ENCODE measurements at regions not wholly inside any gene's neighbourhood (a gene's known extent, or its start where the extent isn't known, plus 50 kb on each side); places are given as distances from the start of the nearest gene placed in this dataset.

DNA sequence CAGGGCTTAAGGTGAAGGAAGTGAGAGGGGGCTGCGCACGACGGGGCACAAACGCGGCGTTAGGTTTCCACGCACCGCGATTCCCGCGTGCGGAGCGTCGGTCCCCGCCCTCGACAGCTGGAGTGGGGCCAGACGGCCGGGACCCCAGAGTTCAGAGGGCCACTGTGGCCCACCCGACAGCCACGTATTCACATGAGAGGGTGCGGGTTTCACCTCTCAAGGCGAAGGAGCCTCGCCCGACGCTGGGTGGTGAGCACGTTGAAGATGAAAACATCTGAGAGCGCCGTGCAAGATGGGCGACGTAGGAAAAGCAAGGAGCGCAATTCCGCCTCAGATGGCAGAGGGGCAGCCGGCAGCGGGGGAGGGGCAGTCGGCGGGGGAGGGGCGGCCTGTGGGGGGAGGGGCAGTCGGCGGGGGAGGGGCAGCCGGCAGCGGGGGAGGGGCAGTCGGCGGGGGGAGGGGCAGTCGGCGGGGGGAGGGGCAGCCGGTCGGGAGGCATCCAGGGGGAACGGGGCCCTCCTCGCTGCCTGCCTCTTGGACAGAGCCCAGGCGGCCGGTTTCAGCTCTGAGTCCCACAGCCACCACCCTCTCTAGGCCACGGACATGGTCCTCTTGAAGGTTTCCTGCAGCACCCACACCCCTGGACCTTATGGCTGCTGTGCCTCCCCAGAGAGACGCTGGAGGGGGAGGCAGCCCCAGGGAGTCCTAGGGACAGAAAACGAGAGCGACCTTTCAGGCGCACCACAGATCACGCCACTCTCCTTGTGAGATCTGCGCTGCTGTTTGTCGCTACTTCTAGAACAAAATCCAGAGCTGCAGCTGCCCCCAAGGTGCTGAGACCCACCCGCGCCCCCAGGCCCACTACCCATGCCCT, 113.7 kb downstream of the DLL1 start:
- no peak for DNase-seq

DNA sequence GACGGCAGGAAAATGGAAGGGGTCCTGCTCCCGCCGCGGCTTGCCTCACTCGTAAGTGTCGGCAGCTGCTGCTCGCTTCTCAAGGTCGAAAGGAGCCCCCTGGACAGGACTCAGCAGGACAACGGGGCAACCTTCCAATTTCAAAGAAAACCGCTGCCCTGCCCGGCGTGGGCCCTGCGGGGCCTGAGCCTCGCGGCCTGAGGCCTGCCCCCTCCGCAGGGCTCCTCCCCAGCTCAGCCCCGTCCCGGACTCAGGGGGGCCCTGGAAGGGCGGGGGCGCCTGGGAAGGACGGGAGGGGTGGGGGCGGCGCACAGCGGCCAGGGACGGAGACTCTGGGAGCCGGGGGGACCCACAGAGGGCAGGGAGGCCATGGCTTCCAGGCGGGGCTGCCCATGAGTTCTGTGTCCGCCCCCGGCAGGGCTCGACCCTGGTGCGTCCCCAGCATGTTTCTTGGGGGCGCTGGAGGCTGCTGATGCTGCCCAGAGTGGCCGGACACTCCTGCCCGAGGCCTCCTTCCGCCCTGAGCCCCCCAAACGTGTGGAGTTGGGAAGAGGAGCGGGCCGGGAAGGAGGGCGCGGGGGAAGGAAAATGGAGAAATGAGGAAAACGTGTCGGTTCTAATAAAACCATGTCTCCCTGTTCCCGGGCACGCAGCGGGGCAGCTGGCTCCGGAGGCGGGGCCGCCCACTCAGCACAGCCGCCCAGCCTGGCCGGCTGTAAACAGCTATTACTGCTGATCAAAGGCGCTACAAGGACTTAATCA, 114.6 kb downstream of the DLL1 start:
- no peak for DNase-seq

DNA sequence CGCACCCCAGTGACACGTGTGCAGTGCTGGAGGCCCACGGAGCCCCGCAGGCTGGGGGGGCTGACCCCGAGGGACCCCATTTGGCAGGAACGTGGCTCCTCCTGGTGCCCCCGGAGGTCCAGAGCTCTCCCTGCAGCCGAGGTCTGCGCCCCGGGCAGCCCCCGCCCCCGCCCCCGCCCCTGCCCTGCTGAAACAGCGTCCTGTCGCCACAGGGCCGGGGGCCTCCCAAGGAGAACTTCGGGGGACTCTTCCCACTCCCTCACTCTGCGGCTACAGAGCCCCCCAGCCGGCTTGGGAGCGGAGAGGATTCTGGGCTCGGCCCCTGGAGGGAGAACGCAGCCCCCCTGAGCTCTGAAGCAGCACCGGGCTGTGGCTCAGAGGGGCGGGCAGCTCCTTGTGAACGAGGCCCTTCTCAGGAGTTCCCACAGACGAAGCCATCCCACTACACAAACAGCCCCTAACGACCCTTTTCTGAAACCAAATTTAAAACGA, 115.2 kb downstream of the DLL1 start:
- no peak for DNase-seq

DNA sequence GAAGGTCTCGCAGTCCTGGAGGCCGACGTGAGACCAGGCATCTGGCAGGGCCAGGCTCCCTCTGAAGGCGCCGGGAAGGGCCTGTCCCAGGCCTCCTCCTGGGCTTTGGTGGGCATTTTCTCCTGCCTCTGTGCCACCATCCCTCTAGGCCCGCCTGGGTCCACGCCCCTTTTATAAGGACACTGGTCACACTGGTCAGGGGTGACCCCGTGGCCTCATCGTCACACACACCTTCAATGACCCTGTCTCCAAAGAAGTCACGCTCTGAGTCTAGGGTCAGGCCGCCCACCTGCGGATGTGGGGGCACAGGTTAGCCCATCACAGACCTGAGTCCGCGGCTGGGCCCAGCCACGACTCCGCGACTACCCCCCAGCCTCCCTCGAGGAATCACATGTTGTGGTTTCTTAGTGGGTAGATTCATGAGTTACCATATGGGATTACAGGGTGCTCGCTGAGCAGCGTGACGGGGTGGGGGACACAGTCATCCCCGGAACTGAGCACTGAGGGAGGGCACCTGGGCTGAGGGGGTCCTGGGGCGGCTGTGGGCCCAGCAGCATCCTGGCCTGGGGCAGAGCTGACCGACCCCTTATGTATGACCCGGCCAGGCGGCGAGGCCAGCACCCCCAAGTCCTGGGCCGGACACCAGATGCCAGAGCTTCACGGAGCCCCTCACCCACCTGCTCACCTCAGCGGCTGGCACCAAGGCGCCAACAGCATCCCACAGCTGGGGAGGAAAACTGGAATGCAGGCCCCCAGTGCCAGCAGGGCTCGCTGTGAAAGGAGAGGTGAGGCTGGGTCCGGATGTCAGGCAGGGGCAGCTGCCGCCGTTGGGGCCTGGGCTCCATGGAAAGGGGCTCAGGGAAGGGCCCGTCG, 115.9 kb downstream of the DLL1 start:
- DNase-seq = no peak

DNA sequence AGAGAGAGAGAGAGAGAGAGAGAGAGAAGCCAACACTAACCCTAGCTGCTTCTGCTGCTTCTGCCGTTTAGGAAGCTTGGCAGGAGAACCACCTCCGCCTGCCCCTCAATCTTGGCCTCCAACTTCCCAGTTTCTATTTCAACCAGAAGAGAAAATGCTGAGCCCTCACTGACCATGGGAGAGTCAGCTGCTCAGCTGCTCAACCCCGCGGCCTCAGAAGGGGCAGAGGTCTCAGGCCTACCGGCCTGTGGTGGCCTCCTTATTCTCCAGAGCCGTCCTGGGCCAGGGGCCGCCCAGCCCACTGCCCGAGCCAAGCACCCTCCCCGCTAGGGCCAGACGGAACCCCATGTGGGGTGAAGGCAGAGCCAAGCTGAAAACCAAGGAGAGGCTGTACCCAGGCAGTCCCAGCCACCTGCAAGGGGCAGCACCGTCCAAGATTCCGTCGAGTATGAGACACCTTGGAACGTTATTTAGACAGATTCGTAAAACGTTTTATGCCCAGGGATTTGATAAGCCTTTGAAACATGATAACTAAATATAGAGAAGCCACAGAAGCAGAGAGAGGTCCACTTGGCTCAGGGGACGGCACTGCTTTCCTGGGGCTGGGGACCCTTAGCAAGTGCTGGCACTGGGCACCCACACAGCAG, 116.6 kb downstream of the DLL1 start:
- DNase-seq = no peak

DNA sequence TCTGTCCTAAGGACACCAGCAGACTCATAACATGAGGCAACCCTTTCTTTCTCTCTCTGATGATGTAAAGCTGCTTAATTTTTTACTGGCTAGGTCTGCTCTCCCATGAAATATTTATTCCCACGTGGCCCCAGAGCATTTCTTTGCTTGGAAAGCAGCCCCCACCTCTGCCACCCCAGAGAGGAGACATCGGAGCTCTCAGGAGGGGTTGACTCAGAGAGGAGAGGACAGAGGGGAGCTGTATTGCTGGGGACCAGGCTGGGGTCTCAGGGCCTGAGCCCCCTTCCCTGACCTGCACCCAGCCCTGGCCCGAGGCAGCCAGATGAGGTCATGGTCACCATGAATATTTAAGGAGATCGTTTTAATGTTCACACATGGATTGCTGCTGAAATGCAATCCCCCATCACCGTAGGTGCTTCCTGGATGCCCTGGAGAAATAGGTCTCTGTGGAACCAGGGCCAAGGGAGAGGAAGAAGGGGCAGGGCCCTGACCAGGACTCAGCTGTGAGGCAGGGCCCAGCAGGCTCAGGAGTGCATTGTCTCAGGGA, 117.5 kb downstream of the DLL1 start:
- DNase-seq = no peak

DNA sequence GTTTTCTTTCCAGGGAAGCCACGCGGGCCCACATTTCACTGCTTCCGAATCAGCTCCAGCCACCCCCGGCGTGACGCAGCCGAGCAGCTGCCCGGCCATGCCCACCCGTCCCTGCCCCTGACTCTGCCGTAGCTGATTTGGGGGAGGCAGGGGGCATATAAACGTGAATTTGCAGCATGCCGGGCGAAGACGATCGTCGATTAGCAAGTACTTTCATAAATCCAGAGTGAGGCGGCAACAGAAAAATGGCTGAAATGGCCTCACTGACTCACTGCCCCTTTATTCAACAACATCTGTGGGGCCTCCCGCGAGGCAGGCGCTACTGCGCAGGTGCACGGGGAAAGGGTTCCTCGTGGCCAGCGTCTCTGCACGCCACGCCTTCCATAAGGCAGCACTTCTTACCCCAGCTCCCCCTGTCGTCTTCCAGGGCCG, 118.0 kb downstream of the DLL1 start:
- no peak for DNase-seq

DNA sequence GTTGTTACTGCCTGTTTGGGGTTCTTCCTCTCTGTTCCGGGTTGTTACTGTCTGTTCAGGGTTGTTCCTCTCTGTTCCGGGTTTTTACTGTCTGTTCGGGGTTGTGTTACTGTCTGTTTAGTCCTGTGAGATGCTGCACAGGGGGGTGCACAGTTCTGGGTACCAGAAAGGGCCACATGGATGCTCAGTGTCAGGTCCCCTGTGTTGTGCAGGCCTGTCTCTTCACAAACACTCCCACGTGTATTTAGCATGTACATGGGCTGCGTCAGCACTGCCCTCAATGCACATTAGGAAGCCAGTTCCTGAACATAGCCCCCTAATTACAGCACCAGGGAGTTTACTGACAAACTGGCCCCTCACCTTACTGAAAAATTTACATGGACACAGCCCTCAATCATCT, 118.5 kb downstream of the DLL1 start:
- no peak for DNase-seq

DNA sequence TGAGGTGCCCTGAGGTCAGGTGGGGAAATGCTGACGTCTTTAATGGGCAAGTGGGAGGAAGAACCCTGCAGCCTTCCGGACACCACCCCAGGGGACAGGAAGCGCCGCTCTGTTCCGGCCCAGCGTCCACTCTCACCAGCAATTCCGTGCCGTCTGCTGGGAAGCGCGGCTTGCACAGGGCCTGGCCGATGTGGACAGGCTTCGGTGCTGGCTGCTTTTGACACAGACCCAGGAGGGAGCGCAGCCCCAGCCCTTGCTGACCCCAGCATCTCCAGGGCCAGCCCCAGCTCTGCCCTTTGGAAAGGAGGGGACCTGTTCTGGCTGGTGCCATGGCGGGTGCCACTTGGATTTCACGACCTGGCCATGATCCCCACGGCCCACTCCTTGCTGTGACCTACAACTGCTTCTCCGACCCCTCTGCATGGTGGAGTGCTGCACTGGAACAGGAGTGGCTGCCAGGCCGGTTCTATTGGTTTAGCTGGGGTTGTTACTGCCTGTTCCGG, 123.2 kb downstream of the DLL1 start:
- DNase-seq = no peak

DNA sequence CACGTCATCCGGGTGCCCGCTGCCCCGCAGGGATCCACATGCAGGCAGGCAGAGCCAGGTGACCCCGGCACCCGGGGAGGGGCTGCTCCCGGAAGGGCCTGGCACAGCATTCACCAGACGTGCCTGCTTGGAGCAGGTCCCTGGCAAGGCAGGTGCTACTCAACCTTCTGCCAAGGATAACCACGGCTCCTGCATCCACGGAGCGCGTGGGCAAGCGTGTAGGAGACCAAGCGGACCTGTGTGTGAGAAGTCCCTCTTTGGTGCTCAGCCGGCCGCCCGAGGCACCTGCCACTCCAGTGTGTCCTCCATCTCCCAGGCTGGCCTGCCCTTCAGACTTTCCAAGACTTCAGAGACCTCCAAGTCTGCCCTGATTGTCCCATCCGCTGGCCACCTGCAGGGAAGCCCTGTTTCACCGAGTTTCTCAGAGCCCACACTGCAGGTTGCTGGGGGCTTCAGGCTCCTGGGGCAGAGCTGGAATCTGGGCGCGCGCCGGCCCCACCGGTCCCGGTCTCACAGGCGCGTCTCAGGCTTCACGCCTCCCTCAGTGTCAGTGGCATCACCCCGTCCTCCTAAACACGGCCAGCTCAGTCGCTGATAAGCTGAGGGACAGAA, 124.3 kb downstream of the DLL1 start:
- DNase-seq = no peak

DNA sequence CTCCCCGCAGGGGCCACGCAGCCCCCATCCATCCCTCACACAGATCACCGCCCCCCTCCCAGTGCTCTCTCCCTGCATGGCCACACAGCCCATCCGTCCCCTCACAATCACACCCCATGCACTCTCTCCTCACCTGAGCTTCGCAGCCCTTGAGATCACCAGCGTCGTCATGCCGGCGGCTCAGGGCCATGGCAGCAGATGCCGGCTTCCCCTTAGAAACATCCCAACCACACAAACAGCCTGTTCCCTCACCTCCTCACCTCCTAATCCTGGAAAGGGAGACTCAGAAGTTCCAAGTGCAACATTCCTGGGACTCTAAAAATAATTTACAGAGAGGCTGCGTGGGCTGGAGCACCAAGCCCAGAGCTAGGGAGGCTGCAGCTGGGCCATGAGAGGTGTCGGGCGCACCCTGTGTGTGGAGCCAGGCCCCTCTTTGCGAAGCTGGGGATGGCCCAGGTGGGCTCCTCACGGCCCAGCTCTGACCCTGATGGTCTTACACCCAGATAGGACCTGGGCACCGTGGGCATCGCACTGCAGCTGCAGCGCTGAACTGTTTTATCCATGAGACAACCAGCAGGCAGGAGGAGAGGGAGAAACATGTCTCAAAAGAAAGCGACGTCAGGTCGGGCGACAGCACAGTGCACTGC, 125.3 kb downstream of the DLL1 start:
- DNase-seq = no peak

DNA sequence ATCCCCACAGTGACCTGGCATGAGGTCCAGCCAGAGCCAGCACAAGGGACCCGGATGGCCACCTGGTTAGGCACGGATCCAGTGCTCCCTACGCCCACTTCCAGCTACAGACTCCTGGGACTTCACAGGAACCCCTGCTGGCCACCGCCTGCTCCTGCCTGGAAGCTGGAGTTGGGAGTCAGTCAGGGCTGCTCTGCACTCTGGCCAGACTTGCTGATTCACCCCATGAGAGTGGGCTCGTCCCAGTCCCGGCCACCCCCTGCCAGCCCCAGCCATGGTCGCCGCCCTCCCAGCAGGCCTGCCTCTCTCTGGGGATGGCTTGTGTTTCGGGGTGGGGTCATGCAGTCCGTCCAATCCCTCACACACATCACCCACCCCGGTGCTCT, 125.8 kb downstream of the DLL1 start:
- no peak for DNase-seq

DNA sequence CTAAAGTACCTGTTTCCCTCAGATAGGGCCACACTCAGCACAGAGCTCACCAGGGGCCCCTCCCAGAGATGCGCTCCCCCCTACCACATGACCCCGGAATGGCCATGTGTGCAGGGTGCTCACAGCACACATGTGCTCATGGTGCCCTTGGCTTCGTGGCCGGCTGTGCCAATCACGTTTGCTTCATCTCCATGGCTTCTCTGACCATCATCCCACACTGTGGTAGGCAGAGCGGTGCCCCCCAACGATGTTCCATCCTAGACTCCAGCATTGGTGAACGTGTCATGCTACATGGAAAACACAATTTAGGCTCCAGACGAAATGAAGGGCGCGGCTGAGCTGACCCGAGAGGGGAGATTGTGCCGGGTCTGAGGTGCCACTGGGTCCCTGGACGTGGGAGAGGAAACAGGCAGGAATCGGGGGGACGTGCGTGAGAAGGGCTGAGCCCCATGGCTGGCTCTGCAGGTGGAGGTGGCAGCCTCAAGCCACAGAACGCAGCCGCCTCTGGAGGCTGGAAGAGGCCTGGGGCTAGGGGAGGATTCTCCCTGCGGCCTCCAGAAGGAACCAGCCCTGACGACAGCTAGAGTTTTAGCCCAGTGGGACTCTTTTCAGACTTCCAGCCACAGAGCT, 126.5 kb downstream of the DLL1 start:
- DNase-seq = no peak

DNA sequence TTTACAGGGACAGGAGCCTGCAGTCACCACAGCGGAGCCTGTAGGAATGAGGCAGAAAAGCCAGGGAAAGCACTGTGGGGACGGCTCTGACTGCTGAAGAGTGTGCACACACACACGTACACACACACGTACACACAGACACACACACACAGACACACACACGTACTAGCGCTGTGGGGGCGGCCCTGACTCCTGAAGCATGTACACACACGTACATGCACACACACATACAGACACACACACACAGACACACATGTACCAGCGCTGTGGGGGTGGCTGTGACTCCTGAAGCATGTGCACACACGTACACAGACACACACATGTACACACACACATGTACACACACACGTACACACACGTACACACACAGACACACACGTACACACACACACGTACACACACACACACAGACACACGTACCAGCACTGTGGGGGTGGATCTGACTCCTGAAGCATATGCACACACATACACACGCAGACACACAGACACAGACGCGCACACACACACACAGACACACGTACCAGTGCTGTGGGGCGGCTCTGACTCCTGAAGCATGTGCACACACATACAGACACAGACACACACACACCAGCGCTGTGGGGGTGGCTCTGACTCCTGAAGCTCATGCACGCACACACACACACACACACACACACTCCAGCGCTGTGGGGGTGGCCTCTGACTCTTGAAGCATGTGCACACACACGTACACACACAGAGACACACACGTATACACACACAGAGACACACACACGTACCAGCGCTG, 127.3 kb downstream of the DLL1 start:
- no peak for DNase-seq

DNA sequence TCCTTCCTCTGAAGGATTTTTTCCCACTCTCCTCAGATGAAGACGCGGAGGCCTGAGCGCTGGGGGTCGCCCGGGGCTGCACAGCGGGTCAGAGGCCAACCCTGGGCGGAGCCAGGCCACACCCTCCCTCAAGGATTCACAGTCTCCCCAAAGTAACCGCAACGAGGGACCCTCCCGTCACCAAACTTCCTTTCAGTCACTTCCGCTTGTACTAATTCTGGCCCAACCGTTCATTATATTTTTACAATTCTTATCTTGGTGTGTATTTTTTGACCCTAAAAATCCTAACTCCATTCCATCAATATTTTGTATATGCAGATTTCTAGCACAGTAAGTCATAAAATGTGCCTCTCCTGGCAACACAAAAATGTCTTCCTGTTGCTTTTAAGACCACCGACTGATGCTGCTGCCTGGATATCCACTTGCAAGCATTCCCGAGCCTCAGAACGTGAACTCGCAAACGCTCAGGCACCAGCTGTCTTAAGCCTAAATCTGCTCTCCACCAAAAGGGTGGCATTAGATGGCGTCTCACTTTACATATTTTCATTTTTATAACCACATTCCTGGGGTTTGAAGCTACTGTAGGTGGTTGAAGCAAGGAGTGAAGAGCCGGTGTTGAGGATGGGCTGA, 128.0 kb downstream of the DLL1 start:
- DNase-seq = no peak

DNA sequence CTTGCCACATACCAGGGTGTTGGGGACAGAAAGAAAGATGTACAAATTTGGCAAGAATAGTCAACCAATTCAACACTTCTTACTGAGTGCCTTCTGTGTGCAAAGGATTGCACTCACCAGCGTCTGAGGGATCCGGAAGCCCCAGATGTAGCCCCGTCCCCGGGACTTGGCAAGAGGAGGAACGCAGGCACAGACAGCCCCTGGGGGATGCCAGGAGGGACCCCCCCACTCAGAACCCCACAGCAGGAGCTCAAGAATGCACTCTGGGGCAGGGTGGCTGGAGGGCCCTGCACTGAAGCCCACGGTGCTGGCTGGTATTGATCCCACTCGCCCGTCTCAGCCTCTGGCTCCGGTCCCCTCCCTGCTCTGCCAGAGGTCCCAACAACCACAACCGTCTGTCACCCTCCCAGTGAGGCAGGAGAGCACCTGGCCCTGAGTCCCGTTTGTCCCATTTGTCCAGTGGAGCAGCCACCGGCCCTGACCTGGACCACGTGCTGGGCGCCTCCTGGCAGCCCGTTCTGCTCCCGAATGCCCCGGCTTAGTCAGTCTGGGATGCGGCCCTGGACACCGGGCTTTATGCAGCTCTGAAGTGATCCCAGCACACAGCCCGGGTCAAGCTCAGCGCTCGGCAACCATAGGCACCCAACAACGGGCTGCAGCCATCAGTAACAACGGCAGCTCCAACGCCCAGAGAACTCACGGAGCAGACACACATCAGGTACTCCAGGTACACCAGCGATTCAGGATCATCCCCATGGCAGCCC, 128.7 kb downstream of the DLL1 start:
- DNase-seq = no peak

DNA sequence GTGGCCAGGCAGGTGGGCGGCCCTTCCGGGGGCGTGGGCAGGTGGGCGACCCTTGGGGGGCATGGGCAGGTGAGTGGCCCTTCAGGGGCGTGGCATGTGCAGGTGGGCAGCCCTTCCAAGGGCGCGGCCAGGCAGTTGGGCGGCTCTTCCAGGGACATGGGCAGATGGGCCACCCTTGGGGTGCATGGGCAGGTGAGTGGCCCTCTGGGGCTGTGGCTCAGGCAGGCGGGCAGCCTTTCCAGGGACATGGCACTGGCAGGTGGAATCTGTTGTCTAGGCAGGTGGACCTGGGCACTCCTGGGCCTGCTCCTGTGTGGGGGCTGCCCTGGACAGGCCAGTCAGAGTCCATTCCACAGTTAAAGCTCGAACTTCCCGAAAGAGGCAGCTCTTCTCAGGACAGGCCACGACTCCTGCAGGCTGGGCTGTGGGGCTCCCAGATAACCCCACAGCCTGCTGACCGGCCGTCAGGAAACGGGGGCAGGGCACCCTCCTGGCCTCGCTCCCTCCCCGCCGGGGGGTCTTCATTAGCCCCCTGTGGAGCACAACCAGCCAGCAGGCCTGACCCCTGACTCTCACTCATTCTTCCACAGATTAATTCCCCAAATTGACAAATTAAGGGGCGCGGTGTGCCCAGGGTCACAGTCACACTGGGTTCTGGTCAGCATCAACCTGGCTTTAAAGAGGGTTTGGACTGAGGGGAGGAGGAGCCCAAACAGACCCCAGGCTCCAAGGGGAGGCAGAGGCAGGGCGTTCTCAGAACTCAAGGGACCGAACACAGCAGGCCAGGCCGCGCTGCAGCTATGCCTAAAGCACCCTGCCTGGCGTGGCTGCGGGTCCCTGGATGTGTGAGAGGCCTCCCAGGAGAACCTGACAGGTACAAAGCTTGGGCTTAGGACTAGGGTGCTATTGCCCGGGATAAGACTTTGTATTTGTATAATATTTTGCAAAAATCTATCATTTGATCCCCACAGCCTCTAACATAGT, 130.0 kb downstream of the DLL1 start:
- DNase-seq = no peak

Measured in AML-193 (cell line).